K562 (cell line): ENCODE measurements at regions not wholly inside any gene's neighbourhood (a gene's known extent, or its start where the extent isn't known, plus 50 kb on each side); places are given as distances from the start of the nearest gene placed in this dataset.

Experiments used
- ATAC-seq: fragments of 200-7000 bp; cut with Tn5 transposase; 3 replicates; pipeline ENCODE4 v1.9.1; 2020; ENCODE audit warnings: moderate library complexity
- BruUV-seq: library from RNA; stranded (reverse); fragments of 400-500 nt; replicated peaks from 2 replicates; lab custom pipeline; 2021; lab: Mats Ljungman, UMichigan
- CTCF ChIA-PET: fragments of 300-600 bp; formaldehyde crosslinking; extraction: SDS; loops from one replicate; lab custom pipeline; 2021; ENCODE audit warnings: low intra/inter-chr PET ratio; lab: Yijun Ruan, JAX
- POLR2A ChIA-PET: fragments of 300-600, 350-650 bp; sonication (Branson Sonifier 250); formaldehyde crosslinking; extraction: SDS; loops from one replicate; lab custom pipeline; 2021; ENCODE audit warnings: antibody characterized with exemption, inconsistent platforms; lab: Yijun Ruan, JAX
- DNase-seq, 4 experiments: peaks; one replicate each; pipeline versions ENCODE4 v3.0.0 to v3.0.0-alpha.2; 2011 to 2018; ENCODE audit warnings: low spot score in 3 of 4, mixed read lengths in 3 of 4; ENCODE audit errors: extremely low read depth in 1 of 4
- FAIRE-seq: peaks from 2 replicates; lab custom pipeline; 2011; peaks lifted over from hg19 to GRCh38; lab: Jason Lieb, UNC
- H2AFZ ChIP-seq: 2 replicates; pipeline ENCODE4 v1.6.0; 2011; ENCODE audit warnings: low read depth, low read length, control low read depth, inconsistent platforms
- H3K27ac ChIP-seq: fragments of 200-600 bp; 3 replicates; pipeline ENCODE4 v1.8.0; 2011; ENCODE audit warnings: low read depth, mild to moderate bottlenecking, control low read depth, inconsistent platforms, low read length, moderate library complexity, mixed read lengths; ENCODE audit errors: extremely low read depth
- H3K27me3 ChIP-seq, 2 experiments: fragments of 300-600 bp in 1 of 2; 2 replicates in 1 of 2; 3 replicates in 1 of 2; pipeline versions ENCODE4 v1.6.0 to v1.8.0; 2011; ENCODE audit warnings: inconsistent platforms in 2 of 2, low read length in 2 of 2, mild to moderate bottlenecking in 1 of 2, mixed read lengths in 1 of 2, moderate library complexity in 1 of 2; ENCODE audit not compliant: control insufficient read depth in 2 of 2, insufficient read depth in 2 of 2
- H3K36me3 ChIP-seq: fragments of 300-600 bp; 3 replicates; pipeline ENCODE4 v1.8.0; 2011; ENCODE audit warnings: mild to moderate bottlenecking, low read length, inconsistent platforms; ENCODE audit not compliant: control insufficient read depth, insufficient read depth
- H3K4me1 ChIP-seq, 2 experiments: fragments of 200-600 bp in 1 of 2; replicated peaks in 1 of 2; 2 replicates in 1 of 2; 3 replicates in 1 of 2; pipeline versions ENCODE4 v1.5.1 to v1.8.0; 2011; ENCODE audit warnings: inconsistent platforms in 2 of 2, low read length in 2 of 2, mild to moderate bottlenecking in 1 of 2, mixed read lengths in 1 of 2, moderate library complexity in 1 of 2; ENCODE audit not compliant: control insufficient read depth in 2 of 2, insufficient read depth in 2 of 2
- H3K4me2 ChIP-seq: 2 replicates; pipeline ENCODE4 v1.6.1; 2011; ENCODE audit warnings: low read length, control low read depth, inconsistent platforms, mixed read lengths; ENCODE audit not compliant: insufficient read depth
- H3K4me3 ChIP-seq: fragments of 200-600 bp; sonication (generic), shearing (Covaris generic); 2 replicates; pipeline ENCODE4 v1.5.1; 2016; ENCODE audit warnings: control low read depth, inconsistent platforms
- H3K79me2 ChIP-seq: fragments of 200-600 bp; 3 replicates; pipeline ENCODE4 v1.8.0; 2011; ENCODE audit warnings: low read length, inconsistent platforms; ENCODE audit not compliant: control insufficient read depth, insufficient read depth
- H3K9ac ChIP-seq, 2 experiments: 2 replicates each; pipeline versions ENCODE4 v1.6.0 to v1.6.1; 2011; ENCODE audit warnings: low read depth in 2 of 2, low read length in 2 of 2, control low read depth in 1 of 2, inconsistent platforms in 1 of 2, mild to moderate bottlenecking in 1 of 2, mixed read lengths in 1 of 2; ENCODE audit not compliant: insufficient read depth in 1 of 2
- H3K9me1 ChIP-seq: one replicate; pipeline ENCODE4 v1.6.0; 2011; ENCODE audit warnings: inconsistent platforms, mild to moderate bottlenecking, low read length, moderate library complexity; ENCODE audit not compliant: control insufficient read depth, insufficient read depth
- H3K9me3 ChIP-seq: replicated peaks from 2 replicates; pipeline ENCODE4 v1.5.1; 2011; ENCODE audit warnings: low read depth, low read length, inconsistent platforms; ENCODE audit not compliant: control insufficient read depth, insufficient read depth
- H4K20me1 ChIP-seq: replicated peaks from 2 replicates; pipeline ENCODE4 v1.6.1; 2011; ENCODE audit warnings: low read length, inconsistent platforms, mixed read lengths; ENCODE audit not compliant: control insufficient read depth, insufficient read depth
- CHD4 ChIP-seq: fragments of 200-600 bp; sonication (generic); IDR thresholded peaks from 3 replicates; pipeline ENCODE4 v1.6.1; 2012; ENCODE audit warnings: low read depth, mild to moderate bottlenecking, mixed read lengths, low read length, inconsistent platforms; ENCODE audit not compliant: insufficient read depth, insufficient replicate concordance, poor library complexity, severe bottlenecking
- FOXK1 ChIP-seq: sonication (generic); formaldehyde crosslinking; IDR thresholded peaks from 2 replicates; pipeline ENCODE4 v1.8.0; 2022; ENCODE audit warnings: missing genetic modification reagents, mild to moderate bottlenecking, borderline replicate concordance
- PTTG1 ChIP-seq: fragments of 450-650 bp; IDR thresholded peaks from 2 replicates; pipeline ENCODE4 v1.6.1; 2016; ENCODE audit warnings: low read depth, mild to moderate bottlenecking, missing genetic modification characterization, missing compliant biosample characterization
- ZNF197 ChIP-seq: fragments of 200-800 bp; sonication (Bioruptor generic); IDR thresholded peaks from 2 replicates; pipeline ENCODE4 v1.6.1; 2016; ENCODE audit warnings: low read depth, missing genetic modification characterization, missing compliant biosample characterization
- ZNF274 ChIP-seq: IDR thresholded peaks from 2 replicates; pipeline ENCODE4 v1.6.1; 2011; ENCODE audit warnings: low read depth, mild to moderate bottlenecking, low read length, moderate library complexity, borderline replicate concordance
- WGBS: fragments of 100-300 bp; shearing (Covaris generic); methylation state at CpG from one replicate; pipeline ENCODE4 v1.1.6; 2016; ENCODE audit warnings: low coverage, mixed read lengths; ENCODE audit not compliant: insufficient coverage; ENCODE audit errors: missing lambda C conversion rate; 5-methylcytosine and 5-hydroxymethylcytosine counted together
- in situ Hi-C: fragments of 300-500 bp; cut with MboI; formaldehyde crosslinking; loops from 4 replicates; pipeline ENCODE4 v1.15.0; 2018; ENCODE audit warnings: inconsistent platforms, mixed read lengths
- intact Hi-C: fragments of 100-400 bp; cut with micrococcal nuclease; formaldehyde crosslinking; loops from 2 replicates; pipeline ENCODE4 v1.14.2; 2022
- TF ChIP-seq, protein P1 (sequence below): sonication (generic); formaldehyde crosslinking; IDR thresholded peaks from 2 replicates; pipeline ENCODE4 v1.8.1; 2023; ENCODE audit warnings: mild to moderate bottlenecking, missing genetic modification reagents
- TF ChIP-seq, protein P2 (sequence below): fragments of 450-650 bp; IDR thresholded peaks from 2 replicates; pipeline ENCODE4 v1.6.1; 2017; ENCODE audit warnings: mild to moderate bottlenecking, moderate library complexity

GRCh38 chr2:144603334-144603733 lies 83.4 kb upstream of the ZEB2 start:
- H3K27ac ChIP-seq = no peak overlapping the region
- 62% methylated on average over 2 of the region's 2 CpGs for WGBS
- BruUV-seq = no TSS peak
- TF ChIP-seq CHD4 (no peak), ZNF274 (no peak), ZNF197 (CRISPR knock-in tag) (no peak), FOXK1 (CRISPR knock-in tag) (no peak), PTTG1 (tag) (no peak)
- TF ChIP-seq, protein P1, sequence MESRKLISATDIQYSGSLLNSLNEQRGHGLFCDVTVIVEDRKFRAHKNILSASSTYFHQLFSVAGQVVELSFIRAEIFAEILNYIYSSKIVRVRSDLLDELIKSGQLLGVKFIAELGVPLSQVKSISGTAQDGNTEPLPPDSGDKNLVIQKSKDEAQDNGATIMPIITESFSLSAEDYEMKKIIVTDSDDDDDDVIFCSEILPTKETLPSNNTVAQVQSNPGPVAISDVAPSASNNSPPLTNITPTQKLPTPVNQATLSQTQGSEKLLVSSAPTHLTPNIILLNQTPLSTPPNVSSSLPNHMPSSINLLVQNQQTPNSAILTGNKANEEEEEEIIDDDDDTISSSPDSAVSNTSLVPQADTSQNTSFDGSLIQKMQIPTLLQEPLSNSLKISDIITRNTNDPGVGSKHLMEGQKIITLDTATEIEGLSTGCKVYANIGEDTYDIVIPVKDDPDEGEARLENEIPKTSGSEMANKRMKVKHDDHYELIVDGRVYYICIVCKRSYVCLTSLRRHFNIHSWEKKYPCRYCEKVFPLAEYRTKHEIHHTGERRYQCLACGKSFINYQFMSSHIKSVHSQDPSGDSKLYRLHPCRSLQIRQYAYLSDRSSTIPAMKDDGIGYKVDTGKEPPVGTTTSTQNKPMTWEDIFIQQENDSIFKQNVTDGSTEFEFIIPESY (CRISPR knock-in tag) = no peak
- TF ChIP-seq, protein P2, sequence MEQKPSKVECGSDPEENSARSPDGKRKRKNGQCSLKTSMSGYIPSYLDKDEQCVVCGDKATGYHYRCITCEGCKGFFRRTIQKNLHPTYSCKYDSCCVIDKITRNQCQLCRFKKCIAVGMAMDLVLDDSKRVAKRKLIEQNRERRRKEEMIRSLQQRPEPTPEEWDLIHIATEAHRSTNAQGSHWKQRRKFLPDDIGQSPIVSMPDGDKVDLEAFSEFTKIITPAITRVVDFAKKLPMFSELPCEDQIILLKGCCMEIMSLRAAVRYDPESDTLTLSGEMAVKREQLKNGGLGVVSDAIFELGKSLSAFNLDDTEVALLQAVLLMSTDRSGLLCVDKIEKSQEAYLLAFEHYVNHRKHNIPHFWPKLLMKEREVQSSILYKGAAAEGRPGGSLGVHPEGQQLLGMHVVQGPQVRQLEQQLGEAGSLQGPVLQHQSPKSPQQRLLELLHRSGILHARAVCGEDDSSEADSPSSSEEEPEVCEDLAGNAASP = no peak
- TF ChIP-seq, all 486 proteins: peak for 0
- FAIRE-seq = no peak
- in situ Hi-C loops (no loop called here), intact Hi-C loops (no loop called here)
- Histone ChIP-seq H4K20me1 (no peaks in the 10 kb centered on the region), H2AFZ (no peak overlapping the region), H3K9ac (no peak overlapping the region), H3K27me3 (no peaks in the 10 kb centered on the region), H3K9me1 (no peaks in the 10 kb centered on the region), H3K4me2 (no peak overlapping the region), H3K4me1 (peaks cover 0 to 5% of the 10 kb centered on the region in 2 experiments; a peak in 1 of 5 replicates), H3K36me3 (no peaks in the 10 kb centered on the region), H3K79me2 (no peaks in the 10 kb centered on the region), H3K4me3 (no peak overlapping the region), H3K9me3 (peaks cover 9% of the 10 kb centered on the region; the same call in 1 of the 2 replicates)
- CTCF ChIA-PET = no interaction called here
- ATAC-seq = no peak
- no peak for DNase-seq
- POLR2A ChIA-PET = interaction anchor here (0.8 kb wide), 1 partner anchor 10 kb away, joined by 4 read pairs; no protein-coding TSS in a partner anchor
